ENCODE measurements at regions not wholly inside any gene's neighbourhood (a gene's known extent, or its start where the extent isn't known, plus 50 kb on each side); places are given as distances from the start of the nearest gene placed in this dataset.
A peak's percentile ranks its signal among the peaks of the same experiment; 100 is the strongest.

GRCh38 chr5:126220725-126221124, 202.5 kb upstream of the GRAMD2B start:
- DNase-seq (ENCODE audit: low read depth), result no peak
- no peak overlapping the region for H3K4me3 ChIP-seq (ENCODE audit: control insufficient read depth, low read depth, low read length)
- TF ChIP-seq CTCF (conservative IDR thresholded peaks at IDR 0.05; ENCODE audit: control insufficient read depth, insufficient read depth, low read depth, low read length), result no peak

GRCh38 chr5:126228934-126229333, 194.3 kb upstream of the GRAMD2B start:
- no peak overlapping the region for H3K4me3 ChIP-seq (ENCODE audit: control insufficient read depth, low read depth, low read length)
- no peak for TF ChIP-seq CTCF (conservative IDR thresholded peaks at IDR 0.05; ENCODE audit: control insufficient read depth, insufficient read depth, low read depth, low read length)
- DNase-seq (ENCODE audit: low read depth), result no peak

GRCh38 chr5:126233256-126233655, 190.0 kb upstream of the GRAMD2B start:
- no peak overlapping the region for H3K4me3 ChIP-seq (ENCODE audit: control insufficient read depth, low read depth, low read length)
- no peak for TF ChIP-seq CTCF (conservative IDR thresholded peaks at IDR 0.05; ENCODE audit: control insufficient read depth, insufficient read depth, low read depth, low read length)
- DNase-seq (ENCODE audit: low read depth), result peak; percentile 48

- peak; percentile 94 for TF ChIP-seq CTCF (conservative IDR thresholded peaks at IDR 0.05; ENCODE audit: control insufficient read depth, insufficient read depth, low read depth, low read length)
- H3K4me3 ChIP-seq (ENCODE audit: control insufficient read depth, low read depth, low read length), result no peak overlapping the region
- peak; percentile 33 for DNase-seq (ENCODE audit: low read depth)
Measured at GRCh38 chr5:126234563-126235195, 188.5 kb upstream of the GRAMD2B start.

- no peak overlapping the region for H3K4me3 ChIP-seq (ENCODE audit: control insufficient read depth, low read depth, low read length)
- no peak for TF ChIP-seq CTCF (conservative IDR thresholded peaks at IDR 0.05; ENCODE audit: control insufficient read depth, insufficient read depth, low read depth, low read length)
- no peak for DNase-seq (ENCODE audit: low read depth)
Measured at GRCh38 chr5:126235628-126236027, 187.6 kb upstream of the GRAMD2B start.

- TF ChIP-seq CTCF (conservative IDR thresholded peaks at IDR 0.05; ENCODE audit: control insufficient read depth, insufficient read depth, low read depth, low read length), result no peak
- DNase-seq (ENCODE audit: low read depth), result no peak
- H3K4me3 ChIP-seq (ENCODE audit: control insufficient read depth, low read depth, low read length), result no peak overlapping the region
Measured at GRCh38 chr5:126236994-126237393, 186.2 kb upstream of the GRAMD2B start.

- no peak for DNase-seq (ENCODE audit: low read depth)
- no peak for TF ChIP-seq CTCF (conservative IDR thresholded peaks at IDR 0.05; ENCODE audit: control insufficient read depth, insufficient read depth, low read depth, low read length)
- H3K4me3 ChIP-seq (ENCODE audit: control insufficient read depth, low read depth, low read length), result no peak overlapping the region
Measured at GRCh38 chr5:126248611-126249010, 174.6 kb upstream of the GRAMD2B start.

Measured in fibroblast of mammary gland (primary cell).